Mesenchymal stem cell (in vitro differentiated cells and primary cell): ENCODE measurements at regions not wholly inside any gene's neighbourhood (a gene's known extent, or its start where the extent isn't known, plus 50 kb on each side); places are given as distances from the start of the nearest gene placed in this dataset.
A peak's percentile ranks its signal among the peaks of the same experiment; 100 is the strongest.

ENCODE experiments used
- DNase-seq: peaks from one replicate; pipeline ENCODE4 v3.0.0-alpha.2; 2013
- H2AFZ ChIP-seq: one replicate; pipeline ENCODE4 v1.6.1; 2013; ENCODE audit warnings: low read depth, mild to moderate bottlenecking, control low read depth, inconsistent platforms, low read length, moderate library complexity
- H2AK5ac ChIP-seq: 2 replicates; pipeline ENCODE4 v1.6.1; 2013; ENCODE audit warnings: low read length, moderate library complexity, mild to moderate bottlenecking, inconsistent platforms; ENCODE audit not compliant: severe bottlenecking
- H2BK120ac ChIP-seq: one replicate; pipeline ENCODE4 v1.6.1; 2013; ENCODE audit warnings: low read depth, mild to moderate bottlenecking, inconsistent platforms, low read length, moderate library complexity
- H2BK12ac ChIP-seq, 2 experiments: one replicate each; pipeline ENCODE4 v1.6.1; 2013; ENCODE audit warnings: inconsistent platforms in 2 of 2, low read length in 2 of 2, mild to moderate bottlenecking in 2 of 2, moderate library complexity in 2 of 2, control low read depth in 1 of 2
- H2BK15ac ChIP-seq: one replicate; pipeline ENCODE4 v1.6.1; 2013; ENCODE audit warnings: mild to moderate bottlenecking, low read depth, inconsistent platforms; ENCODE audit not compliant: poor library complexity, severe bottlenecking
- H2BK5ac ChIP-seq: 2 replicates; pipeline ENCODE4 v1.6.1; 2013; ENCODE audit warnings: low read depth, mild to moderate bottlenecking, low read length, control low read depth, inconsistent platforms; ENCODE audit not compliant: poor library complexity, severe bottlenecking
- H3K14ac ChIP-seq, 2 experiments: one replicate each; pipeline ENCODE4 v1.6.1; 2013; ENCODE audit warnings: inconsistent platforms in 2 of 2, low read length in 2 of 2, control low read depth in 1 of 2, mild to moderate bottlenecking in 1 of 2, moderate library complexity in 1 of 2
- H3K18ac ChIP-seq, 2 experiments: one replicate each; pipeline ENCODE4 v1.6.1; 2013; ENCODE audit warnings: inconsistent platforms in 2 of 2, low read length in 2 of 2, control low read depth in 1 of 2, low read depth in 1 of 2, mild to moderate bottlenecking in 1 of 2
- H3K23ac ChIP-seq, 2 experiments: one replicate each; pipeline ENCODE4 v1.6.1; 2013; ENCODE audit warnings: inconsistent platforms in 2 of 2, low read length in 2 of 2, mild to moderate bottlenecking in 2 of 2, moderate library complexity in 2 of 2, control low read depth in 1 of 2
- H3K27ac ChIP-seq: 2 replicates; pipeline ENCODE4 v1.5.1; 2013; ENCODE audit warnings: mild to moderate bottlenecking, moderate library complexity, low read length, control low read depth, inconsistent platforms; ENCODE audit not compliant: poor library complexity, severe bottlenecking
- H3K27me3 ChIP-seq, 2 experiments: 2 replicates each; pipeline versions ENCODE4 v1.6.1 to v1.7.0; 2013; ENCODE audit warnings: low read length in 2 of 2, mild to moderate bottlenecking in 2 of 2, moderate library complexity in 2 of 2, control low read depth in 1 of 2, inconsistent platforms in 1 of 2; ENCODE audit not compliant: control insufficient read depth in 1 of 2, insufficient read depth in 1 of 2
- H3K36me3 ChIP-seq, 2 experiments: 2 replicates each; pipeline versions ENCODE4 v1.6.1 to v1.7.0; 2013; ENCODE audit warnings: low read length in 2 of 2, control low read depth in 1 of 2, inconsistent platforms in 1 of 2, low read depth in 1 of 2, mild to moderate bottlenecking in 1 of 2; ENCODE audit not compliant: insufficient read depth in 2 of 2, control insufficient read depth in 1 of 2
- H3K4ac ChIP-seq, 2 experiments: one replicate each; pipeline ENCODE4 v1.6.1; 2013; ENCODE audit warnings: inconsistent platforms in 2 of 2, low read length in 2 of 2, mild to moderate bottlenecking in 2 of 2, moderate library complexity in 2 of 2, control low read depth in 1 of 2, low read depth in 1 of 2
- H3K4me1 ChIP-seq: 2 replicates; pipeline ENCODE4 v1.6.1; 2013; ENCODE audit warnings: low read depth, low read length, control low read depth; ENCODE audit not compliant: control insufficient read depth, insufficient read depth
- H3K4me2 ChIP-seq: 2 replicates; pipeline ENCODE4 v1.6.1; 2013; ENCODE audit warnings: low read length, mild to moderate bottlenecking, inconsistent platforms; ENCODE audit not compliant: poor library complexity, severe bottlenecking
- H3K4me3 ChIP-seq, 2 experiments: 2 replicates each; pipeline versions ENCODE4 v1.5.1 to v1.7.0; 2013; ENCODE audit warnings: low read length in 2 of 2, mild to moderate bottlenecking in 2 of 2, control low read depth in 1 of 2, low read depth in 1 of 2; ENCODE audit not compliant: insufficient read depth in 1 of 2
- H3K79me1 ChIP-seq: replicated peaks from 2 replicates; pipeline ENCODE4 v1.6.1; 2013; ENCODE audit warnings: mild to moderate bottlenecking, control low read depth, low read length, inconsistent platforms; ENCODE audit not compliant: poor library complexity, severe bottlenecking
- H3K9ac ChIP-seq: 2 replicates; pipeline ENCODE4 v1.7.0; 2013; ENCODE audit warnings: mild to moderate bottlenecking, low read length, moderate library complexity
- H3K9me3 ChIP-seq: 2 replicates; pipeline ENCODE4 v1.7.0; 2013; ENCODE audit warnings: mild to moderate bottlenecking, low read length; ENCODE audit not compliant: control insufficient read depth
- H4K8ac ChIP-seq: one replicate; pipeline ENCODE4 v1.6.1; 2013; ENCODE audit warnings: inconsistent platforms, mild to moderate bottlenecking, low read length, moderate library complexity
- H4K91ac ChIP-seq: one replicate; pipeline ENCODE4 v1.6.1; 2013; ENCODE audit warnings: mild to moderate bottlenecking, low read length, inconsistent platforms
- WGBS: methylation state at CpG from one replicate; pipeline ENCODE4 v1.1.7; 2013; ENCODE audit warnings: mixed read lengths; 5-methylcytosine and 5-hydroxymethylcytosine counted together

DNA sequence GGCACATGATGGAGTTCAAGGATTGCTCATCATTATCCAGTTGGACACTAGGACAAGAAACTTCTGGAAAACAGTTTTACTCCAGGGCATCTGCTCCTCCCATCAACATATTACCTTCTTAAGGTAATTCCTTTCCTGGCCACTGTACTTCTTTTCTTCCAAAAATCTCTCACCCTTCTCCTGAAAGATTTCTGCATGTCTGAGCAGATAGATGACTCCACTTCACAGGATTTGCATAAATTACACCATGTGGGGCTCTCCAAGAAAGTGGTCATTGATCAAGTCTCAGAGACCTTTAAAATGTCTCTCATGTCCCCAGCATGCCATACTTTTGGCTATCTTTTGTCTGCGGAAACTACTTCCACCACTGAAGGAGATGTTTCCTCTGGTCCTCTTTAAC is 103.2 kb upstream of the TNFAIP3 start:
- H2AK5ac ChIP-seq: no peak overlapping the region
- no peak overlapping the region for H3K14ac ChIP-seq
- no peak overlapping the region for H2BK120ac ChIP-seq
- no peaks in the 10 kb centered on the region for H3K9me3 ChIP-seq
- H2BK15ac ChIP-seq: no peak overlapping the region
- H2AFZ ChIP-seq: no peak overlapping the region
- peak overlapping the region in 1 of 2 experiments; percentile 41 for H3K4ac ChIP-seq
- H3K4me2 ChIP-seq: no peak overlapping the region
- no peak for DNase-seq
- no peak overlapping the region for H3K27ac ChIP-seq
- H4K91ac ChIP-seq: no peak overlapping the region
- no peak overlapping the region for H4K8ac ChIP-seq
- no peak overlapping the region for H3K18ac ChIP-seq
- H3K27me3 ChIP-seq: no peaks in the 10 kb centered on the region
- H3K36me3 ChIP-seq: no peaks in the 10 kb centered on the region
- H3K4me3 ChIP-seq: peak overlapping the region in 1 of 2 experiments; percentile 7
- H3K79me1 ChIP-seq: no peaks in the 10 kb centered on the region
- H3K23ac ChIP-seq: no peak overlapping the region
- H2BK12ac ChIP-seq: no peak overlapping the region
- no peak overlapping the region for H2BK5ac ChIP-seq
- H3K4me1 ChIP-seq: no peaks in the 10 kb centered on the region
- H3K9ac ChIP-seq: no peak overlapping the region
- 60% methylated on average over 1 of the region's 1 CpG for WGBS

DNA sequence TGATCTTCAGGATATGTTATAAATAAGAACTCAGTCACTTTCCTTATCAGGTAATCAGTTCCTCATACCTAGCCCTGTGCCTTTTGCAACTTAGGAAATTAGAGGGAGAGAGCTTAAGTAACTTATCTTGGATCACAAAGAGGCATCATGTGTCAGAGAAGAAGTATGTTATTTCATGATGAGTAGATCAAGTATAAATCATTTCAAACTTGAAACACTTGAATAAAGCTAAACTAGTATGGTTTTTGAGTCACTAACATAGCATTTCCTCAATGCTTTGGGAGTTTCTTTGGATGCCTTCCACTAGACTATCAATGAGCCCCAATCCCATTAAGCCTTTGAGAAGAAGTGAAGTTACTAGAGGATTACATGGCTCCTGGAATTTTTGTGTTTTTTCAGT is 102.6 kb upstream of the TNFAIP3 start:
- no peak overlapping the region for H2BK5ac ChIP-seq
- no peak overlapping the region for H3K4me2 ChIP-seq
- H2BK120ac ChIP-seq: no peak overlapping the region
- no peaks in the 10 kb centered on the region for H3K9me3 ChIP-seq
- peak overlapping the region in 1 of 2 experiments; percentile 7 for H3K4me3 ChIP-seq
- no peaks in the 10 kb centered on the region for H3K36me3 ChIP-seq
- no peak overlapping the region for H3K9ac ChIP-seq
- H2BK12ac ChIP-seq: no peak overlapping the region
- no peak overlapping the region for H2BK15ac ChIP-seq
- H3K27ac ChIP-seq: no peak overlapping the region
- no peak overlapping the region for H2AFZ ChIP-seq
- H4K8ac ChIP-seq: no peak overlapping the region
- H3K23ac ChIP-seq: no peak overlapping the region
- H4K91ac ChIP-seq: no peak overlapping the region
- peak; percentile 60 for DNase-seq
- no peaks in the 10 kb centered on the region for H3K79me1 ChIP-seq
- no peak overlapping the region for H3K14ac ChIP-seq
- H3K27me3 ChIP-seq: no peaks in the 10 kb centered on the region
- no peak overlapping the region for H3K18ac ChIP-seq
- no peaks in the 10 kb centered on the region for H3K4me1 ChIP-seq
- no peak overlapping the region for H3K4ac ChIP-seq
- H2AK5ac ChIP-seq: no peak overlapping the region

DNA sequence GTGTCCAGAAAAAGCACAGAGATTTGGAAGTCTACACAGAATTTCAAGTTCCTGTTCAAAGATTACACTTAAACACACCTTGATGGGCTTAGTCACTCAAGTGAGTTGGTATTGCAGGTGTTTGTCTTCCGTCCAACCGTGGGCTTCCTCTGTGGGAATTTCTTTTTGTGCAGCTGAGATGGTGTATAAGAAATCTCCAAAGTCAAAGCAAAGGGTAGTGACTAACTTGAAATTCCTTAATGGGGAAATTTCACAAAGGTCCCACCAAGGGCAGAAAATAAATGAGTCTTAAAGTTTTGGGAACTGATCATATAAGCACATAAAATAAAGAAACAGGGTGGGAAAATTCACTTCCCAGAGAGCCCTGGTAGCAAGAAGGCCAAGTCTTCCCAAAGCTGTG is 102.0 kb upstream of the TNFAIP3 start:
- 67% methylated on average over 2 of the region's 2 CpGs for WGBS
- no peak overlapping the region for H4K91ac ChIP-seq
- H3K27ac ChIP-seq: no peak overlapping the region

DNA sequence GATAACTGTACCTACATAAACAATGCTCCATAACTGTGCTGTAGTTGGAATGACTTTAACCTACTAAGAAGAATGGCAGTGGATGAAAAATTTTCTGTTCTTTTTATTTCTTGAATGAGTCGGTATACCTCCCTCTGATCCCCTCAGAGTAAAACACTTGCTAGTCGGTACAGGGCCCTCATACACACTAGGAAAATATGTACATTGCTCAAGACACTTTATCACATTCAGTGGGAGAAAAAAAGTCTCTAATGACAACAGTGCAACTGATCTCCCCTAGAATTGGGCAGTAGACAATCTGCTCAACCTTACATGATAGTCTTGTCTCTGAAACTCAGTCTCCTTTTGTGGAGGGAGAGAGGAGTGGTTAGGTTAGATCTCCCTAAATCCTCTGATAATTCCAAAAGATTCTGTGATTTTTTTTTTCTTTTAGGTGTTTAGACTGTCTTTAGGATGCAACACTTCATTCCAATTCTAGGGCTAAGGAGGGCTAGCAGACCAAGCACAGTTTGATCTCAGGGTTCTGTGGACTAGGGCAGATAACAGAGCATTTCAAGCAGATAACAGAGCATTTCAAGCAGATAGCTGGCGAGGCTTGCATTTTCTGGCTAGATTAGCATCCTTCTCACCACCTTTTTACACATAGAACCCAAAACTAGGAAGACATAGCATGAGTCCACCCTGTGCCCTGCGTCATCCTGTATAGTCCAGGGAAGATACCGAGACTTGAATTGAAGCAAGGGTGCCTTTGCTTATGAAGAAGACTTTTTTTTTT is 100.3 kb upstream of the TNFAIP3 start:
- peak overlapping the region; percentile 30 for H4K8ac ChIP-seq
- peak overlapping the region in 1 of 2 experiments; percentile 76 for H3K18ac ChIP-seq
- no peaks in the 10 kb centered on the region for H3K36me3 ChIP-seq
- H2AFZ ChIP-seq: no peak overlapping the region
- H2BK15ac ChIP-seq: no peak overlapping the region
- H3K4ac ChIP-seq: peak overlapping the region in 1 of 2 experiments; percentile 86
- H3K4me1 ChIP-seq: no peaks in the 10 kb centered on the region
- DNase-seq: peak; percentile 28
- H3K27me3 ChIP-seq: no peaks in the 10 kb centered on the region
- peak overlapping the region; percentile 47 for H4K91ac ChIP-seq
- peak overlapping the region; percentile 15 for H2BK120ac ChIP-seq
- no peaks in the 10 kb centered on the region for H3K9me3 ChIP-seq
- H2AK5ac ChIP-seq: no peak overlapping the region
- WGBS: 85% methylated on average over 5 of the region's 5 CpGs
- no peak overlapping the region for H3K4me2 ChIP-seq
- no peak overlapping the region for H3K14ac ChIP-seq
- no peak overlapping the region for H3K23ac ChIP-seq
- no peak overlapping the region for H3K9ac ChIP-seq
- H3K79me1 ChIP-seq: no peaks in the 10 kb centered on the region
- no peak overlapping the region for H2BK5ac ChIP-seq
- no peak overlapping the region for H3K4me3 ChIP-seq
- no peak overlapping the region for H3K27ac ChIP-seq
- H2BK12ac ChIP-seq: peak overlapping the region; percentile 3 to 42

More for the DNA sequence above, 102.0 kb upstream of the TNFAIP3 start:
- no peak overlapping the region for H3K14ac ChIP-seq
- no peak overlapping the region for H3K4me2 ChIP-seq
- no peak overlapping the region for H3K4me3 ChIP-seq
- no peak overlapping the region for H2BK5ac ChIP-seq
- H3K18ac ChIP-seq: no peak overlapping the region
- H3K9ac ChIP-seq: no peak overlapping the region
- H3K36me3 ChIP-seq: no peaks in the 10 kb centered on the region
- no peak overlapping the region for H2BK120ac ChIP-seq
- H4K8ac ChIP-seq: no peak overlapping the region
- H3K79me1 ChIP-seq: no peaks in the 10 kb centered on the region
- no peak overlapping the region for H2BK12ac ChIP-seq
- H2AK5ac ChIP-seq: no peak overlapping the region
- H3K27me3 ChIP-seq: no peaks in the 10 kb centered on the region
- no peak for DNase-seq
- no peak overlapping the region for H3K23ac ChIP-seq
- H2BK15ac ChIP-seq: no peak overlapping the region
- no peaks in the 10 kb centered on the region for H3K4me1 ChIP-seq
- no peaks in the 10 kb centered on the region for H3K9me3 ChIP-seq
- peak overlapping the region in 1 of 2 experiments; percentile 52 for H3K4ac ChIP-seq
- no peak overlapping the region for H2AFZ ChIP-seq
